Body of pancreas (tissue), 4 donors: ENCODE measurements at regions not wholly inside any gene's neighbourhood (a gene's known extent, or its start where the extent isn't known, plus 50 kb on each side); places are given as distances from the start of the nearest gene placed in this dataset.
"Not testable (repeated sequence)": the region's sequence is repeated elsewhere in the genome, so short reads cannot be mapped to it uniquely, and the experiment has no call there.

ENCODE experiments used
- ATAC-seq: fragments of 150-250 bp; one replicate; pipeline ENCODE4 v1.9.1; 2016
- DNase-seq, 4 donors: peaks; one replicate each; pipeline ENCODE4 v3.0.0-alpha.2; 2019
- H3K27ac ChIP-seq, 4 donors: fragments of 200-600 bp; sonication (generic); 1 replicate in 3 of 4; 2 replicates in 1 of 4; pipeline versions ENCODE4 v1.5.1 to v1.6.1; 2016 to 2019; ENCODE audit warnings: mild to moderate bottlenecking in 1 of 4, mixed read lengths in 1 of 4, moderate library complexity in 1 of 4
- H3K27me3 ChIP-seq, 2 donors: fragments of 200-600 bp; sonication (generic); one replicate each; pipeline ENCODE4 v1.6.0; 2016; ENCODE audit warnings: mild to moderate bottlenecking in 1 of 2
- H3K36me3 ChIP-seq, 2 donors: fragments of 200-600 bp; sonication (generic); replicated peaks in 1 of 2; 2 replicates each; pipeline ENCODE4 v1.5.1; 2016; ENCODE audit warnings: low read depth in 2 of 2; ENCODE audit not compliant: insufficient read depth in 1 of 2
- H3K4me1 ChIP-seq: fragments of 200-600 bp; sonication (generic); one replicate; pipeline ENCODE4 v1.6.0; 2016
- H3K4me3 ChIP-seq, 2 donors: fragments of 200-600 bp; sonication (generic); 1 replicate in 1 of 2; 2 replicates in 1 of 2; pipeline ENCODE4 v1.5.1; 2016 to 2019
- H3K9me3 ChIP-seq, 3 donors: fragments of 200-600 bp; sonication (generic); 1 replicate in 2 of 3; 2 replicates in 1 of 3; pipeline ENCODE4 v1.5.1; 2016
- POLR2A ChIP-seq, 3 donors: fragments of 450-650 bp; IDR thresholded peaks; one replicate each; pipeline ENCODE4 v1.6.1; 2016; ENCODE audit warnings: antibody characterized with exemption in 3 of 3, mild to moderate bottlenecking in 2 of 3
- WGBS, 2 donors: methylation state at CpG; one replicate each; pipeline ENCODE4 v1.1.5; 2017; 5-methylcytosine and 5-hydroxymethylcytosine counted together
- intact Hi-C: fragments of 100-400 bp; cut with DNase I; formaldehyde crosslinking; loops from one replicate; pipeline ENCODE4 v1.15.1; 2023
- TF ChIP-seq, protein P1 (sequence below), 7 experiments: fragments of 450-650 bp in 4 of 7; fragments of 200-600 bp in 3 of 7; sonication (generic) in 3 of 7; IDR thresholded peaks; one replicate each; pipeline ENCODE4 v1.5.1; 2016 to 2019; ENCODE audit warnings: antibody characterized with exemption in 7 of 7

DNA sequence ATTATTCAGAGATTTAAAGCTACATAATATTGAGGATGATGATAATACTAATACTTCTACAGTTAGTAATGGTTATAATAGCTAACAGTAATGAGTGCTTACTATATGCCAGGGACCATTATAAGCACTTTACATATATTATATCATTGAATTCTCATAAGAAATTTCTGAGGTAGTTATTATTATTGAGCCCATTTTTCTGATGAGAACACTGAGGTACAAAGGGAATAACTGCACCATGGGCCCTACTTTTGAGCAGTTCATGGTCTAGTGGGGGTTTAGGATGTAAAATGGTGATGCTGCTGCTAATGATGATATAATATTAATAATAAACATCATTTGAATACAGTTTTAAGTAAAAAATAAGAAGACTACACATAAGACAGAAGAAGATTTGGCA lies 64.2 kb upstream of the SPDL1 start:
- Histone ChIP-seq H3K4me3 (no peak overlapping the region), H3K27ac (no peak overlapping the region), H3K9me3 (no peaks in the 10 kb centered on the region), H3K4me1 (no peaks in the 10 kb centered on the region), H3K36me3 (no peaks in the 10 kb centered on the region), H3K27me3 (no peaks in the 10 kb centered on the region)
- intact Hi-C loops, result no loop called here
- ATAC-seq, result no peak
- TF ChIP-seq, protein P1, sequence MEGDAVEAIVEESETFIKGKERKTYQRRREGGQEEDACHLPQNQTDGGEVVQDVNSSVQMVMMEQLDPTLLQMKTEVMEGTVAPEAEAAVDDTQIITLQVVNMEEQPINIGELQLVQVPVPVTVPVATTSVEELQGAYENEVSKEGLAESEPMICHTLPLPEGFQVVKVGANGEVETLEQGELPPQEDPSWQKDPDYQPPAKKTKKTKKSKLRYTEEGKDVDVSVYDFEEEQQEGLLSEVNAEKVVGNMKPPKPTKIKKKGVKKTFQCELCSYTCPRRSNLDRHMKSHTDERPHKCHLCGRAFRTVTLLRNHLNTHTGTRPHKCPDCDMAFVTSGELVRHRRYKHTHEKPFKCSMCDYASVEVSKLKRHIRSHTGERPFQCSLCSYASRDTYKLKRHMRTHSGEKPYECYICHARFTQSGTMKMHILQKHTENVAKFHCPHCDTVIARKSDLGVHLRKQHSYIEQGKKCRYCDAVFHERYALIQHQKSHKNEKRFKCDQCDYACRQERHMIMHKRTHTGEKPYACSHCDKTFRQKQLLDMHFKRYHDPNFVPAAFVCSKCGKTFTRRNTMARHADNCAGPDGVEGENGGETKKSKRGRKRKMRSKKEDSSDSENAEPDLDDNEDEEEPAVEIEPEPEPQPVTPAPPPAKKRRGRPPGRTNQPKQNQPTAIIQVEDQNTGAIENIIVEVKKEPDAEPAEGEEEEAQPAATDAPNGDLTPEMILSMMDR (IDR thresholded peaks at IDR 0.05), result no peak
- TF ChIP-seq POLR2A (IDR thresholded peaks at IDR 0.05), result no peak
- no peak for DNase-seq

DNA sequence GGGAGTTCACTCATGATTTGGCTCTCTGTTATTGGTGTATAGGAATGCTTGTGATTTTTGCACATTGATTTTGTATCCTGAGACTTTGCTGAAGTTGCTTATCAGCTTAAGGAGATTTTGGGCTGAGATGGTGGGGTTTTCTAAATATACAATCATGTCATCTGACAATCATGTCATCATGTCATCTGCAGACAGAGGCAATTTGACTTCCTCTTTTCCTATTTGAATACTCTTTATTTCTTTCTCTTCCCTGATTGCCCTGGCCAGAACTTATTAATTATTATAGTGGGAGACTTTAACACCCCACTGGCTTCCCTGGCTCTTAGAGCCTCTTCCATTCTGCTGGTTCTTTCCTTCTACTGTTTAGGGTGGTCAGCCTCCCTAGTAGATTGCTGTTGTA lies 64.8 kb upstream of the SPDL1 start:
- H3K9me3 ChIP-seq, DNase-seq, ATAC-seq, H3K27me3 ChIP-seq, H3K4me1 ChIP-seq, H3K27ac ChIP-seq, H3K36me3 ChIP-seq, H3K4me3 ChIP-seq, intact Hi-C loops: not testable (repeated sequence)

DNA sequence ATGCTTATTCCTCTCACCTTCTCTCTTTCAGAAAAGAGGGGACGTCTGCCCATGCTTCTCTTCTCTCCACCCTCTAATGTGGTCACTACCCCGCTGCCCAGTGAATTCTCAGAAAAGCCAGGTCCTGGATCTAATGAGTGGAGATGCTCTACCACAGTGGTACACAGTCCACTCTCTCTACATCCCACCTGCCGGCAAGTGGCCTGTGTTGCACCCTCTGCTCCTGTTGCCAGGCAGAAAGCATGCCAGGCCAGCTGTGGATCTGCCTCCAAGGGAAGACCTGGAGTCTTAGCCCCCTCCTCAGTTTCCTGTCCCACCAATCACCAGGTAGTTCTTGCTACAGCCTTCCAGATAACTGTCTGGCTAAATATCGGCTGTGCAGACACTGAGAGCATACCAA lies 71.2 kb upstream of the SPDL1 start:
- WGBS, 2 donors, result 77% methylated on average over 4 of the region's 4 CpGs
- intact Hi-C loops, result no loop called here
- DNase-seq, result no peak
- H3K27ac ChIP-seq, result no peak overlapping the region
- H3K36me3 ChIP-seq, result no peaks in the 10 kb centered on the region
- no peaks in the 10 kb centered on the region for H3K27me3 ChIP-seq
- no peak for ATAC-seq
- no peak overlapping the region for H3K4me3 ChIP-seq
- H3K4me1 ChIP-seq, result no peaks in the 10 kb centered on the region
- TF ChIP-seq, protein P1 (IDR thresholded peaks at IDR 0.05), result no peak
- no peak for TF ChIP-seq POLR2A (IDR thresholded peaks at IDR 0.05)
- H3K9me3 ChIP-seq, result no peaks in the 10 kb centered on the region

DNA sequence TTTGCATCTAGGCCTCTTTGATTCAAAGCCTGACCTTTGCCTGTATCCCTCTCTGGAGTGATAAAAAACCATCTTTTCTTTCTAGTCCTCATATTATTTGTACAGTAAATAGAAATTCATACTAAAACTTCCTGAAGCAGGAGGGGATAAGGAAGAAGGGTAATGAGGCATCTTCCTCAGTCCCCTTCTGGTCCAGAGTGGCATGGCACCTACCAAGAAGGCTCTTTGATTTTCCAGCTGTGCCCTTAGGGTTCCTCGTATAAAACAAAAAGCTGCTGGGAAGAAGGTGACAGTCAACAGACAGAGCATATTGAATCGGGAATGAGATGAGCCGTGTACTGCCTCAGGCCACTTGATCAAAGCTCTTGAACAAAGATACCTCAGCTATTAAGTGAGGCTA lies 71.9 kb upstream of the SPDL1 start:
- TF ChIP-seq POLR2A (IDR thresholded peaks at IDR 0.05), result no peak
- TF ChIP-seq, protein P1 (IDR thresholded peaks at IDR 0.05), result no peak
- H3K4me1 ChIP-seq, result no peaks in the 10 kb centered on the region
- WGBS, 2 donors, result 42 to 44% methylated on average over 3 of the region's 3 CpGs
- H3K27me3 ChIP-seq, result no peaks in the 10 kb centered on the region
- no peaks in the 10 kb centered on the region for H3K9me3 ChIP-seq
- DNase-seq, result no peak
- H3K4me3 ChIP-seq, result no peak overlapping the region
- no peak overlapping the region for H3K27ac ChIP-seq
- no peaks in the 10 kb centered on the region for H3K36me3 ChIP-seq
- no peak for ATAC-seq
- intact Hi-C loops, result no loop called here

DNA sequence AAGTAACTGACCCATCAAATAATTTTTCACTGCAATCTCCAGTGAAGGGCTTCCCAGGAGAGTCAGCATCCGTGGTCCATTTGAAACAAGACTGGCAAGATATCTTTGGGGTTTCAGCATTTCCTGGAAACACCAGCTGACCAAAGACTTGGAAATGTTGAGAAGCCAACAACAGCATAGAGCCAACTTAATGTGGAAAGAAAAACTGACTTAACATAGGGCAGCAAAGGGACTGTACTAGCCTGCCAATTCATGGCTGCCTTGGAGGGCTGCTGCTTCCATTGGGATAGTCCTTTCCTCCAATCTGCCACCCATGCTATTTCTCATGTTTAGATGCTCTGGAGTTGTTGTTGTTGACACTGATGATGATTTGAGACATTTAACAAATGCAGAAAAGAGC lies 76.5 kb upstream of the SPDL1 start:
- intact Hi-C loops, result no loop called here
- WGBS, 2 donors, result 55 to 59% methylated on average over 1 of the region's 1 CpG
- TF ChIP-seq, protein P1 (IDR thresholded peaks at IDR 0.05), result no peak
- TF ChIP-seq POLR2A (IDR thresholded peaks at IDR 0.05), result no peak
- Histone ChIP-seq H3K36me3 (no peaks in the 10 kb centered on the region), H3K27me3 (no peaks in the 10 kb centered on the region), H3K4me3 (no peak overlapping the region), H3K9me3 (no peaks in the 10 kb centered on the region), H3K27ac (no peak overlapping the region), H3K4me1 (no peaks in the 10 kb centered on the region)
- DNase-seq (no peak), ATAC-seq (no peak)
